IMR-90 (cell line): ENCODE measurements at regions not wholly inside any gene's neighbourhood (a gene's known extent, or its start where the extent isn't known, plus 50 kb on each side); places are given as distances from the start of the nearest gene placed in this dataset.

Source experiments
- ATAC-seq: fragments of 200-7000 bp; cut with Tn5 transposase; 2 replicates; pipeline ENCODE4 v1.9.1; 2020; ENCODE audit warnings: low read depth, mild to moderate bottlenecking, moderate library complexity
- BruUV-seq: library from RNA; stranded (reverse); fragments of 400-500 nt; replicated peaks from 2 replicates; lab custom pipeline; 2021; lab: Mats Ljungman, UMichigan
- CTCF ChIA-PET: fragments of 300-600 bp; formaldehyde crosslinking; extraction: SDS; loops from one replicate; lab custom pipeline; 2021; ENCODE audit warnings: antibody characterized with exemption; lab: Yijun Ruan, JAX
- POLR2A ChIA-PET: fragments of 300-600 bp; sonication (Branson Sonifier 250); formaldehyde crosslinking; loops from one replicate; lab custom pipeline; 2022; ENCODE audit warnings: antibody characterized with exemption; ENCODE audit not compliant: unreplicated experiment; lab: Charles Lee
- DNase-seq: peaks from one replicate; pipeline ENCODE4 v3.0.0; 2013
- H2AFZ ChIP-seq: replicated peaks from 2 replicates; pipeline ENCODE3; 2013; ENCODE audit warnings: low read length, mild to moderate bottlenecking; ENCODE audit not compliant: poor library complexity
- H2AK5ac ChIP-seq: 2 replicates; pipeline ENCODE4 v1.6.1; 2013; ENCODE audit warnings: low read depth, low read length, inconsistent platforms
- H2AK9ac ChIP-seq: replicated peaks from 2 replicates; pipeline ENCODE3; 2013; ENCODE audit warnings: mild to moderate bottlenecking, low read depth, low read length, moderate library complexity; ENCODE audit not compliant: poor library complexity
- H2BK120ac ChIP-seq: 2 replicates; pipeline ENCODE4 v1.6.1; 2013; ENCODE audit warnings: low read depth, low read length, inconsistent platforms
- H2BK15ac ChIP-seq: 3 replicates; pipeline ENCODE4 v1.6.1; 2013; ENCODE audit warnings: low read depth, low read length, inconsistent platforms
- H2BK20ac ChIP-seq: 2 replicates; pipeline ENCODE4 v1.6.1; 2013; ENCODE audit warnings: low read depth, mild to moderate bottlenecking, inconsistent platforms, low read length, moderate library complexity
- H2BK5ac ChIP-seq: 2 replicates; pipeline ENCODE4 v1.6.1; 2013; ENCODE audit warnings: mild to moderate bottlenecking, low read depth, low read length, inconsistent platforms; ENCODE audit not compliant: poor library complexity, severe bottlenecking
- H3K14ac ChIP-seq: replicated peaks from 2 replicates; pipeline ENCODE4 v1.6.1; 2013; ENCODE audit warnings: low read depth, low read length, inconsistent platforms
- H3K18ac ChIP-seq: 2 replicates; pipeline ENCODE4 v1.6.1; 2013; ENCODE audit warnings: low read depth, low read length, control low read depth
- H3K23ac ChIP-seq: 2 replicates; pipeline ENCODE4 v1.6.1; 2013; ENCODE audit warnings: low read depth, low read length, inconsistent platforms
- H3K27ac ChIP-seq: 2 replicates; pipeline ENCODE4 v1.5.1; 2013; ENCODE audit warnings: mild to moderate bottlenecking, control low read depth, low read length; ENCODE audit not compliant: insufficient read depth
- H3K27me3 ChIP-seq: 2 replicates; pipeline ENCODE4 v1.6.1; 2013; ENCODE audit warnings: low read length; ENCODE audit not compliant: control insufficient read depth, insufficient read depth
- H3K36me3 ChIP-seq: 2 replicates; pipeline ENCODE4 v1.6.1; 2013; ENCODE audit warnings: low read length, mixed read lengths; ENCODE audit not compliant: control insufficient read depth, insufficient read depth
- H3K4ac ChIP-seq: 2 replicates; pipeline ENCODE4 v1.6.1; 2013; ENCODE audit warnings: low read depth, low read length, inconsistent platforms
- H3K4me1 ChIP-seq: 2 replicates; pipeline ENCODE4 v1.6.1; 2013; ENCODE audit warnings: low read length, mixed read lengths; ENCODE audit not compliant: control insufficient read depth, insufficient read depth
- H3K4me2 ChIP-seq: 2 replicates; pipeline ENCODE4 v1.6.1; 2013; ENCODE audit warnings: low read depth, mild to moderate bottlenecking, control low read depth, low read length, moderate library complexity
- H3K4me3 ChIP-seq: 2 replicates; pipeline ENCODE4 v1.5.1; 2013; ENCODE audit warnings: low read depth, mild to moderate bottlenecking, control low read depth, low read length, moderate library complexity; ENCODE audit not compliant: insufficient read depth
- H3K56ac ChIP-seq: 2 replicates; pipeline ENCODE4 v1.6.1; 2013; ENCODE audit warnings: low read length, inconsistent platforms; ENCODE audit not compliant: insufficient read depth; ENCODE audit errors: extremely low read depth
- H3K79me1 ChIP-seq, 2 experiments: 2 replicates each; pipeline ENCODE4 v1.6.1; 2013; ENCODE audit warnings: low read length in 2 of 2, inconsistent platforms in 1 of 2, low read depth in 1 of 2
- H3K9ac ChIP-seq: 2 replicates; pipeline ENCODE4 v1.6.1; 2013; ENCODE audit warnings: low read depth, low read length, control low read depth
- H3K9me1 ChIP-seq: 2 replicates; pipeline ENCODE4 v1.6.1; 2013; ENCODE audit warnings: low read length, inconsistent platforms; ENCODE audit not compliant: insufficient read depth
- H3K9me3 ChIP-seq: 2 replicates; pipeline ENCODE4 v1.6.1; 2013; ENCODE audit warnings: low read length; ENCODE audit not compliant: control insufficient read depth, insufficient read depth
- H4K20me1 ChIP-seq: 2 replicates; pipeline ENCODE4 v1.6.1; 2013; ENCODE audit warnings: low read length, inconsistent platforms; ENCODE audit not compliant: insufficient read depth
- H4K5ac ChIP-seq: 2 replicates; pipeline ENCODE4 v1.6.1; 2013; ENCODE audit warnings: mild to moderate bottlenecking, low read depth, low read length, control low read depth
- H4K8ac ChIP-seq, 2 experiments: 2 replicates each; pipeline ENCODE4 v1.6.1; 2013; ENCODE audit warnings: low read depth in 2 of 2, low read length in 2 of 2, control low read depth in 1 of 2, inconsistent platforms in 1 of 2
- H4K91ac ChIP-seq: 2 replicates; pipeline ENCODE4 v1.6.1; 2013; ENCODE audit warnings: low read depth, low read length, inconsistent platforms; ENCODE audit not compliant: insufficient read depth
- CHD1 ChIP-seq: IDR thresholded peaks from 2 replicates; pipeline ENCODE4 v1.6.1; 2012; ENCODE audit warnings: low read depth, low read length, improper control_type of control experiment
- FOS ChIP-seq: fragments of 150-350 bp; IDR thresholded peaks from 2 replicates; pipeline ENCODE4 v1.6.1; 2016; ENCODE audit warnings: low read depth, low read length
- MAFK ChIP-seq: IDR thresholded peaks from 2 replicates; pipeline ENCODE4 v1.6.1; 2012; ENCODE audit warnings: low read depth, low read length, improper control_type of control experiment
- MAZ ChIP-seq: IDR thresholded peaks from 2 replicates; pipeline ENCODE4 v1.6.1; 2012; ENCODE audit warnings: low read depth, mild to moderate bottlenecking, low read length, improper control_type of control experiment, moderate library complexity, borderline replicate concordance
- RCOR1 ChIP-seq: IDR thresholded peaks from 2 replicates; pipeline ENCODE4 v1.6.1; 2012; ENCODE audit warnings: mild to moderate bottlenecking, low read length, improper control_type of control experiment; ENCODE audit not compliant: insufficient replicate concordance
- WGBS, 2 experiments: methylation state at CpG; one replicate each; pipeline versions ENCODE4 v1.1.5 to v1.1.7; 2013; ENCODE audit warnings: missing lambda C conversion rate in 2 of 2; ENCODE audit not compliant: insufficient read length in 1 of 2; ENCODE audit errors: extremely low coverage in 2 of 2; 5-methylcytosine and 5-hydroxymethylcytosine counted together
- dilution Hi-C: fragments of 300-500 bp; cut with HindIII; formaldehyde crosslinking; loops from one replicate; pipeline ENCODE4 v1.14.3; 2018; ENCODE audit warnings: low sequenced_read_pairs; ENCODE audit not compliant: unreplicated experiment
- in situ Hi-C: fragments of 300-500 bp; cut with MboI; formaldehyde crosslinking; loops from 3 replicates; pipeline ENCODE4 v1.14.3; 2019; ENCODE audit warnings: low sequenced_read_pairs, inconsistent platforms, mixed read lengths
- intact Hi-C: fragments of 100-400 bp; cut with micrococcal nuclease; formaldehyde crosslinking; loops from 2 replicates; pipeline ENCODE4 v1.10.0; 2022
- TF ChIP-seq, protein P1 (sequence below): fragments of 150-350 bp; IDR thresholded peaks from 2 replicates; pipeline ENCODE4 v1.6.1; 2016; ENCODE audit warnings: low read depth, mild to moderate bottlenecking, low read length, moderate library complexity, borderline replicate concordance
- TF ChIP-seq, protein P2 (sequence below): fragments of 150-350 bp; IDR thresholded peaks from 2 replicates; pipeline ENCODE4 v1.6.1; 2017; ENCODE audit warnings: mild to moderate bottlenecking, antibody characterized with exemption, low read length, low read depth

DNA sequence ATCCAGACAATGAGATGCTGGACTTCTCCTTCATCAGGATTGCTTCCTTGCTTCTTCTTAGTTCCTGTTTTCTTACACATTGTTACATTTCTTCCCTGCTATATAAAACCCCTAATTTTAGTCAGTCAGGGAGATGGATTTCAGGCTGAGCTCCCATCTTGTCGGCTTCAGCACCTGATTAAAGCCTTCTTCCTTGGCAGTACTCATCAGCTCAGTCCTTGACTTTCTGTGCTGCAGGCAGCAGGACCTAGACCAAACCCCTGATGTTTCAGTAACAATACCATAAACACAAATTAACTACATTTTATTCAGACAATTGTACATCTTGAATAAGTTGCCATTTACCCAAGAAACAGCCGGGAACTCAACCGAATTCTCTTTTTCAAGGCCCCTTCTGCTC, 156.4 kb upstream of the RREB1 start:
- Histone ChIP-seq H3K9me3 (peaks cover 12% of the 10 kb centered on the region), H3K27me3 (no peaks in the 10 kb centered on the region), H3K4me1 (no peaks in the 10 kb centered on the region), H2AK9ac (no peak overlapping the region), H3K14ac (no peak overlapping the region), H2AK5ac (no peak overlapping the region), H4K20me1 (no peaks in the 10 kb centered on the region), H2BK120ac (no peak overlapping the region), H3K56ac (no peak overlapping the region), H3K27ac (no peak overlapping the region), H4K91ac (no peak overlapping the region), H2BK15ac (no peak overlapping the region), H3K4ac (no peak overlapping the region), H3K36me3 (no peaks in the 10 kb centered on the region), H3K18ac (no peak overlapping the region), H3K9ac (no peak overlapping the region), H3K23ac (no peak overlapping the region), H3K4me3 (no peak overlapping the region), H3K4me2 (no peak overlapping the region), H4K8ac (no peak overlapping the region), H2BK20ac (no peak overlapping the region), H2AFZ (no peak overlapping the region), H3K9me1 (no peaks in the 10 kb centered on the region), H4K5ac (no peak overlapping the region), H2BK5ac (no peak overlapping the region), H3K79me1 (no peaks in the 10 kb centered on the region)
- no peak for DNase-seq
- dilution Hi-C loops: no loop called here
- 20% methylated on average over 1 of the region's 3 CpGs; no CpG with 5 or more reads in 1 of the 2 experiments for WGBS, 2 experiments
- no TSS peak for BruUV-seq
- ChIA-PET POLR2A (no interaction called here), CTCF (no interaction called here)
- intact Hi-C loops: no loop called here
- in situ Hi-C loops: no loop called here
- no peak for ATAC-seq
- TF ChIP-seq MAFK (no peak), RCOR1 (no peak), CHD1 (no peak), FOS (no peak), MAZ (no peak)
- TF ChIP-seq, protein P1, sequence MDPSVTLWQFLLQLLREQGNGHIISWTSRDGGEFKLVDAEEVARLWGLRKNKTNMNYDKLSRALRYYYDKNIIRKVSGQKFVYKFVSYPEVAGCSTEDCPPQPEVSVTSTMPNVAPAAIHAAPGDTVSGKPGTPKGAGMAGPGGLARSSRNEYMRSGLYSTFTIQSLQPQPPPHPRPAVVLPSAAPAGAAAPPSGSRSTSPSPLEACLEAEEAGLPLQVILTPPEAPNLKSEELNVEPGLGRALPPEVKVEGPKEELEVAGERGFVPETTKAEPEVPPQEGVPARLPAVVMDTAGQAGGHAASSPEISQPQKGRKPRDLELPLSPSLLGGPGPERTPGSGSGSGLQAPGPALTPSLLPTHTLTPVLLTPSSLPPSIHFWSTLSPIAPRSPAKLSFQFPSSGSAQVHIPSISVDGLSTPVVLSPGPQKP: no peak
- TF ChIP-seq, protein P2, sequence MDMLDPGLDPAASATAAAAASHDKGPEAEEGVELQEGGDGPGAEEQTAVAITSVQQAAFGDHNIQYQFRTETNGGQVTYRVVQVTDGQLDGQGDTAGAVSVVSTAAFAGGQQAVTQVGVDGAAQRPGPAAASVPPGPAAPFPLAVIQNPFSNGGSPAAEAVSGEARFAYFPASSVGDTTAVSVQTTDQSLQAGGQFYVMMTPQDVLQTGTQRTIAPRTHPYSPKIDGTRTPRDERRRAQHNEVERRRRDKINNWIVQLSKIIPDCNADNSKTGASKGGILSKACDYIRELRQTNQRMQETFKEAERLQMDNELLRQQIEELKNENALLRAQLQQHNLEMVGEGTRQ: no peak
